ENCODE measurements at regions not wholly inside any gene's neighbourhood (a gene's known extent, or its start where the extent isn't known, plus 50 kb on each side); places are given as distances from the start of the nearest gene placed in this dataset.

GRCh38 chr3:181558870-181559269 is 152.9 kb upstream of the SOX2 start:
- H2AFZ ChIP-seq (ENCODE audit: low read depth, low read length), result no peak overlapping the region
- TF ChIP-seq EZH2phosphoT487 (IDR thresholded peaks at IDR 0.05; ENCODE audit: low read depth), result no peak
- TF ChIP-seq CTCF (IDR thresholded peaks at IDR 0.05; ENCODE audit: low read depth, low read length), result no peak
- no peak overlapping the region for H3K27ac ChIP-seq (ENCODE audit: low read length)
- no peaks in the 10 kb centered on the region for H4K20me1 ChIP-seq (ENCODE audit: insufficient read depth, low read length)
- H3K9ac ChIP-seq (ENCODE audit: low read length), result no peak overlapping the region
- H3K4me1 ChIP-seq (ENCODE audit: low read length), result no peaks in the 10 kb centered on the region
- no peak overlapping the region for H3K4me3 ChIP-seq (ENCODE audit: low read length)
- H3K9me3 ChIP-seq (ENCODE audit: insufficient read depth, low read length), result no peaks in the 10 kb centered on the region
- H3K79me2 ChIP-seq (ENCODE audit: low read length), result no peaks in the 10 kb centered on the region
- no peaks in the 10 kb centered on the region for H3K36me3 ChIP-seq (replicated peaks; ENCODE audit: low read depth, low read length)
- H3K27me3 ChIP-seq (ENCODE audit: low read depth, low read length), result 0 out of 2 replicates have a peak, but pooled peaks cover 3% of the 10 kb centered on the region
- H3K4me2 ChIP-seq (ENCODE audit: low read length), result no peak overlapping the region

GRCh38 chr3:181555681-181556080 is 156.0 kb upstream of the SOX2 start:
- Histone ChIP-seq H3K9ac (ENCODE audit: low read length) (no peak overlapping the region), H3K79me2 (ENCODE audit: low read length) (no peaks in the 10 kb centered on the region), H3K4me2 (ENCODE audit: low read length) (no peak overlapping the region), H2AFZ (ENCODE audit: low read depth, low read length) (no peak overlapping the region), H3K27ac (ENCODE audit: low read length) (no peak overlapping the region), H3K4me3 (ENCODE audit: low read length) (no peak overlapping the region), H3K27me3 (ENCODE audit: low read depth, low read length) (0 out of 2 replicates have a peak, but pooled peaks cover 3% of the 10 kb centered on the region), H3K4me1 (ENCODE audit: low read length) (no peaks in the 10 kb centered on the region), H4K20me1 (ENCODE audit: insufficient read depth, low read length) (no peaks in the 10 kb centered on the region), H3K36me3 (replicated peaks; ENCODE audit: low read depth, low read length) (no peaks in the 10 kb centered on the region), H3K9me3 (ENCODE audit: insufficient read depth, low read length) (no peaks in the 10 kb centered on the region)
- TF ChIP-seq CTCF (IDR thresholded peaks at IDR 0.05; ENCODE audit: low read depth, low read length) (no peak), EZH2phosphoT487 (IDR thresholded peaks at IDR 0.05; ENCODE audit: low read depth) (no peak)

GRCh38 chr3:181554233-181554765 is 157.4 kb upstream of the SOX2 start:
- H4K20me1 ChIP-seq (ENCODE audit: insufficient read depth, low read length), result no peaks in the 10 kb centered on the region
- 0 out of 2 replicates have a peak, but pooled peaks cover 2% of the 10 kb centered on the region for H3K4me1 ChIP-seq (ENCODE audit: low read length)
- no peak overlapping the region for H3K4me3 ChIP-seq (ENCODE audit: low read length)
- H3K4me2 ChIP-seq (ENCODE audit: low read length), result no peak overlapping the region
- no peak overlapping the region for H3K27ac ChIP-seq (ENCODE audit: low read length)
- TF ChIP-seq CTCF (IDR thresholded peaks at IDR 0.05; ENCODE audit: low read depth, low read length) (no peak), EZH2phosphoT487 (IDR thresholded peaks at IDR 0.05; ENCODE audit: low read depth) (no peak)
- H2AFZ ChIP-seq (ENCODE audit: low read depth, low read length), result no peak overlapping the region
- no peaks in the 10 kb centered on the region for H3K36me3 ChIP-seq (replicated peaks; ENCODE audit: low read depth, low read length)
- no peaks in the 10 kb centered on the region for H3K9me3 ChIP-seq (ENCODE audit: insufficient read depth, low read length)
- H3K79me2 ChIP-seq (ENCODE audit: low read length), result no peaks in the 10 kb centered on the region
- H3K9ac ChIP-seq (ENCODE audit: low read length), result no peak overlapping the region
- H3K27me3 ChIP-seq (ENCODE audit: low read depth, low read length), result 0 out of 2 replicates have a peak, but pooled peaks cover 3% of the 10 kb centered on the region

- no peaks in the 10 kb centered on the region for H3K79me2 ChIP-seq (ENCODE audit: low read length)
- TF ChIP-seq EZH2phosphoT487 (IDR thresholded peaks at IDR 0.05; ENCODE audit: low read depth) (no peak), CTCF (IDR thresholded peaks at IDR 0.05; ENCODE audit: low read depth, low read length) (no peak)
- H4K20me1 ChIP-seq (ENCODE audit: insufficient read depth, low read length), result no peaks in the 10 kb centered on the region
- no peak overlapping the region for H3K4me2 ChIP-seq (ENCODE audit: low read length)
- no peak overlapping the region for H3K4me3 ChIP-seq (ENCODE audit: low read length)
- H3K9ac ChIP-seq (ENCODE audit: low read length), result no peak overlapping the region
- no peaks in the 10 kb centered on the region for H3K9me3 ChIP-seq (ENCODE audit: insufficient read depth, low read length)
- no peak overlapping the region for H3K27ac ChIP-seq (ENCODE audit: low read length)
- 0 out of 2 replicates have a peak, but pooled peaks cover 2% of the 10 kb centered on the region for H3K27me3 ChIP-seq (ENCODE audit: low read depth, low read length)
- 0 out of 2 replicates have a peak, but pooled peaks cover 2% of the 10 kb centered on the region for H3K4me1 ChIP-seq (ENCODE audit: low read length)
- no peaks in the 10 kb centered on the region for H3K36me3 ChIP-seq (replicated peaks; ENCODE audit: low read depth, low read length)
- H2AFZ ChIP-seq (ENCODE audit: low read depth, low read length), result no peak overlapping the region
Observed at GRCh38 chr3:181549266-181549665, 162.5 kb upstream of the SOX2 start.

Measured in OCI-LY3 (cell line).